ENCODE measurements at regions not wholly inside any gene's neighbourhood (a gene's known extent, or its start where the extent isn't known, plus 50 kb on each side); places are given as distances from the start of the nearest gene placed in this dataset.

- no peaks in the 10 kb centered on the region for H3K27me3 ChIP-seq (ENCODE audit: control insufficient read depth, insufficient read depth, low read length)
- H3K36me3 ChIP-seq (ENCODE audit: control insufficient read depth, insufficient read depth, low read length) = no peaks in the 10 kb centered on the region
- H3K9ac ChIP-seq (ENCODE audit: low read depth, low read length) = no peak overlapping the region
- H3K4me3 ChIP-seq (ENCODE audit: low read depth, low read length) = no peak overlapping the region
- H3K9me3 ChIP-seq (ENCODE audit: control insufficient read depth, insufficient read depth, low read length) = no peaks in the 10 kb centered on the region
- H3K27ac ChIP-seq (ENCODE audit: low read depth, low read length) = no peak overlapping the region
- peaks cover 35% of the 10 kb centered on the region for H3K4me1 ChIP-seq (ENCODE audit: control insufficient read depth, insufficient read depth, low read length)
Measured at GRCh38 chr18:67269206-67269605, 247.3 kb downstream of the DSEL start.

GRCh38 chr18:67268530-67268929 lies 248.0 kb downstream of the DSEL start:
- no peaks in the 10 kb centered on the region for H3K36me3 ChIP-seq (ENCODE audit: control insufficient read depth, insufficient read depth, low read length)
- no peak overlapping the region for H3K9ac ChIP-seq (ENCODE audit: low read depth, low read length)
- H3K27ac ChIP-seq (ENCODE audit: low read depth, low read length) = no peak overlapping the region
- no peak overlapping the region for H3K4me3 ChIP-seq (ENCODE audit: low read depth, low read length)
- H3K27me3 ChIP-seq (ENCODE audit: control insufficient read depth, insufficient read depth, low read length) = no peaks in the 10 kb centered on the region
- H3K9me3 ChIP-seq (ENCODE audit: control insufficient read depth, insufficient read depth, low read length) = no peaks in the 10 kb centered on the region
- H3K4me1 ChIP-seq (ENCODE audit: control insufficient read depth, insufficient read depth, low read length) = peaks cover 35% of the 10 kb centered on the region

GRCh38 chr18:67266246-67267237 lies 250.0 kb downstream of the DSEL start:
- peaks cover 42% of the 10 kb centered on the region for H3K4me1 ChIP-seq (ENCODE audit: control insufficient read depth, insufficient read depth, low read length)

DNA sequence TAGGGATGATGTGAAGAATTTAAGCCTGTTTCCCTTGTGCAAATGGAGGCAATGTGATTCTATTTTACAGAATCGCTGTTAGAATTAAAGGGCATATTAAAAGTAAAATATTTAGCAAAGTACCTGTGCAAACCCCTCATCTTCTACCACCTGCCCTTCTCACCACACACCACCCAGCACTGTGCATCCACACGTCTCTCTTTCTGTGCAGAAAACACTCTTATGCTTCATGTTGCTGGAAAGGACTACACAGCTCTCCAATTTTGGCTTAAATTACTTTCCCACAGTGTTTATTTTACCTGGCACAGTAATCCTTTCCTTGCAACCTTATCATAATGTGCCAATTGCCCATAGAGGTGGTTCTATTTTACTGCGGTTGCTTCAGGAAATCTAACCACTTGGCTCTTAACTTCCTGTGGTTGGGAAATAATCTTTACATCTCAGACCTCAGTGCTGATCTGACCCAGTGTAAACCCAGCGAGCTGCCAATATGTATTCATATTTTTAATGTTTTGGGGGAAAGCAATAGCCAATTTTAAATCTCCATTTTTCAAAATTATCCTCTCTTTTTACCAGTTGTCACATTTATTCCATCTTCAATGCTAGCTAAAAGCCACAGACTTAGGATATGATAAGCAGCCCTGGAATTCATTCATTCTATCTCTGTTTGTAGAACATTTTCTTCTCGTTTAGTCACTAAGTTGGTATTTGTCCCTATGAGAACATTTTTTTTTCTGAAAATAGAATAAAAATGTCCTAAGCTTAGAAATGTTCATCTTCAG lies 250.9 kb downstream of the DSEL start:
- no peaks in the 10 kb centered on the region for H3K27me3 ChIP-seq (ENCODE audit: control insufficient read depth, insufficient read depth, low read length)
- no peak overlapping the region for H3K9ac ChIP-seq (ENCODE audit: low read depth, low read length)
- H3K27ac ChIP-seq (ENCODE audit: low read depth, low read length) = no peak overlapping the region
- H3K4me3 ChIP-seq (ENCODE audit: low read depth, low read length) = no peak overlapping the region
- H3K9me3 ChIP-seq (ENCODE audit: control insufficient read depth, insufficient read depth, low read length) = no peaks in the 10 kb centered on the region
- peaks cover 40% of the 10 kb centered on the region for H3K4me1 ChIP-seq (ENCODE audit: control insufficient read depth, insufficient read depth, low read length)
- H3K36me3 ChIP-seq (ENCODE audit: control insufficient read depth, insufficient read depth, low read length) = no peaks in the 10 kb centered on the region

More at GRCh38 chr18:67266246-67267237, 250.0 kb downstream of the DSEL start:
- no peaks in the 10 kb centered on the region for H3K9me3 ChIP-seq (ENCODE audit: control insufficient read depth, insufficient read depth, low read length)
- peak overlapping the region; percentile 33 for H3K27ac ChIP-seq (ENCODE audit: low read depth, low read length)
- no peaks in the 10 kb centered on the region for H3K36me3 ChIP-seq (ENCODE audit: control insufficient read depth, insufficient read depth, low read length)
- no peaks in the 10 kb centered on the region for H3K27me3 ChIP-seq (ENCODE audit: control insufficient read depth, insufficient read depth, low read length)
- no peak overlapping the region for H3K9ac ChIP-seq (ENCODE audit: low read depth, low read length)
- H3K4me3 ChIP-seq (ENCODE audit: low read depth, low read length) = peak overlapping the region; percentile 17; the same call in 1 of the 2 replicates

DNA sequence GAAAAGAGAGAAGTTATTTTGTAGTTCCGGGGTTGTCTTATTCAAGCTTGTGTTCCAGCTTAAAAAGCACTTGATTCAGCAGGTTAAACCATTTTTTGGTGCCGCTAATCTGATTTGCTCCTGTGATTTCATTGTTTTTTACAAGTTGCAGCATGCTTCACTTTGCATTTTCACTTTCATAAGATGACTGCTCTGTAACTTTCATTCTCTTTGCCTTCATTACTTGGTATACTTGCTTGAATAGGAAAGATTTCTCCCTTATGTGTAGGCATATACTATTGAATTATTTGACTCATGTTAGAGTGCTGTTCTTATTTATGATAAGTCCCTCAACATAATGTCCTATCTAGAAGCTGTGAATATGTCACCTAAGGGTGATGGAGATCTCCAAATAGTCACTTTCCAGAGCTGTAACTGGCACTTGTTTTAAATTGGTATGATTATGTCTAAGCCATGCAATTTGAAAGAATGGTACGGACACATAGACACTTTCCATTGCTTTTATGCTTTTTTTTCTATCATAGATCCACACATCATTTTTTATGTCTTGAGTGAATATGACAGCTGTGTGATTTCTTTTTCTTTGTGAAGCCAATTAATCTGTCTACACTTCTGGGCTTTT lies 254.5 kb downstream of the DSEL start:
- Histone ChIP-seq H3K9me3 (ENCODE audit: control insufficient read depth, insufficient read depth, low read length) (no peaks in the 10 kb centered on the region), H3K27me3 (ENCODE audit: control insufficient read depth, insufficient read depth, low read length) (no peaks in the 10 kb centered on the region), H3K4me1 (ENCODE audit: control insufficient read depth, insufficient read depth, low read length) (peaks cover 26% of the 10 kb centered on the region), H3K27ac (ENCODE audit: low read depth, low read length) (no peak overlapping the region), H3K4me3 (ENCODE audit: low read depth, low read length) (no peak overlapping the region), H3K9ac (ENCODE audit: low read depth, low read length) (no peak overlapping the region), H3K36me3 (ENCODE audit: control insufficient read depth, insufficient read depth, low read length) (no peaks in the 10 kb centered on the region)

GRCh38 chr18:67260841-67261240 lies 255.7 kb downstream of the DSEL start:
- no peak overlapping the region for H3K9ac ChIP-seq (ENCODE audit: low read depth, low read length)
- no peak overlapping the region for H3K27ac ChIP-seq (ENCODE audit: low read depth, low read length)
- H3K36me3 ChIP-seq (ENCODE audit: control insufficient read depth, insufficient read depth, low read length) = no peaks in the 10 kb centered on the region
- no peaks in the 10 kb centered on the region for H3K27me3 ChIP-seq (ENCODE audit: control insufficient read depth, insufficient read depth, low read length)
- H3K4me3 ChIP-seq (ENCODE audit: low read depth, low read length) = no peak overlapping the region
- H3K4me1 ChIP-seq (ENCODE audit: control insufficient read depth, insufficient read depth, low read length) = peaks cover 14% of the 10 kb centered on the region
- H3K9me3 ChIP-seq (ENCODE audit: control insufficient read depth, insufficient read depth, low read length) = no peaks in the 10 kb centered on the region

DNA sequence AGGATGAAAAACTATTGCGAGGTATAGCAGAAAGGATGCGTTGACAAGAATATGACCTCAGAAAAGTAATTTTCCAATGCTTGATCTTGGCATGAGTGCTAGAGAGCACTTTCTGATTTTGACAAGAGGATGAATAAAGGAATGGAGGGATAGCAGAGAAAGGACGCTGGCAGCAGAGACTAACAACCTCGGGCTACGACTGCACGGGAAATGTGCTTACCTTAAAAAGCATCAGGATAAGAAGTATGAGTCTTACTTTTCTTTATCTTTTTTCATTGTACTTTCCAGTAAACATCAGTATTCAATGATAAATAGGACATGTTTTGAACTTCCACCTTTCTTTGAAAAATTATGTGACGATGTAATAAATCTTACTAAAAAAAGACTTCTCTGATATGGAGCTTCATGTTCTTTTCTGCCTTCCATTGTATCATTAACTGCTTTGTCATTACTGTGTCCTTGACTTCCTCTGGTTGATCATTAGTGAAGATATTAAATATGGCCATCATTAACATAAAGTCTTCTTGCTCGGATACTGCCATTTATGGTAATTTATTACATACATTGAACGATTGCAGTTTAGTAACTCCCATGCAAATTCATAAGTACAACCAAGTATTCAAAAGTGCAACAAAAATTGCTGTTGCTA lies 265.6 kb downstream of the DSEL start:
- Histone ChIP-seq H3K27ac (ENCODE audit: low read depth, low read length) (no peak overlapping the region), H3K4me1 (ENCODE audit: control insufficient read depth, insufficient read depth, low read length) (no peaks in the 10 kb centered on the region), H3K36me3 (ENCODE audit: control insufficient read depth, insufficient read depth, low read length) (no peaks in the 10 kb centered on the region), H3K9ac (ENCODE audit: low read depth, low read length) (no peak overlapping the region), H3K9me3 (ENCODE audit: control insufficient read depth, insufficient read depth, low read length) (no peaks in the 10 kb centered on the region), H3K27me3 (ENCODE audit: control insufficient read depth, insufficient read depth, low read length) (no peaks in the 10 kb centered on the region), H3K4me3 (ENCODE audit: low read depth, low read length) (no peak overlapping the region)

DNA sequence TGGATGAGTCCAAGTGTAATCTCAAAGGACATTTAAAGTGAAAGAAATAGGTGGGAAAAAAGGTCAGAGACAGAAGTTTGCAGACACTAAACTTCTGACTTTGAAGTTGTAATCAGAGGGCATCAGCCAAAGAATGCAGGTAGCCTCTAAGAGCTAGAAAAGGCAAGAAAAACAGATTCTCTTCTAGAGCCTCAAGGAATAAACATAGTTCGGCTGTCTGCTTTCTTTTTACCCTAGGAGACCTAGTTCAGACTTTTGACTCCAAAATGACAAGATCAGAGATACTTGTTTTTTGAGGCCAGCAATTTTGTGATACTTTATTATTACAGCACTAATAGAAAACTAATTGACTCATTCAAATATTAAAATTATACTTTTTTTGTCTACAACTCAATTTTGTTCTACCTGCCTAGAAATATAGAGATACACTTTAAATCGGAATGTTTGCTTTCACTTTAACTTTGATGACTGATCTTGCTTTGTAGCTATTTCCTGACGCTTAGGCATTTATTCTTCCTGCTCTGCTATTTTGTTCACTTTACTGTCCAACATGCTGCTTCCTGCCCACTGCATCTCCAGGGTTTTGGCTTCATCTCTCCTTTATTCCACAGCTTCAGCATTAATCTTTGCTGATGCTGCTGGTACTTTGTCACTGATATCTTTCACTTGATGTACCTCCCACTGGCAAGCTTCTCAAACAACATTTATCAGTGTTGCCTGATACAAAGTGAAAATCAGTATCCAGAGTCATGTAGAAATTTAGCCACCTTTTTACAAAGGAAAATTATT lies 272.5 kb downstream of the DSEL start:
- H3K4me3 ChIP-seq (ENCODE audit: low read depth, low read length) = no peak overlapping the region
- no peaks in the 10 kb centered on the region for H3K36me3 ChIP-seq (ENCODE audit: control insufficient read depth, insufficient read depth, low read length)
- H3K9ac ChIP-seq (ENCODE audit: low read depth, low read length) = no peak overlapping the region
- H3K27ac ChIP-seq (ENCODE audit: low read depth, low read length) = no peak overlapping the region
- H3K4me1 ChIP-seq (ENCODE audit: control insufficient read depth, insufficient read depth, low read length) = no peaks in the 10 kb centered on the region
- H3K9me3 ChIP-seq (ENCODE audit: control insufficient read depth, insufficient read depth, low read length) = no peaks in the 10 kb centered on the region
- H3K27me3 ChIP-seq (ENCODE audit: control insufficient read depth, insufficient read depth, low read length) = no peaks in the 10 kb centered on the region

DNA sequence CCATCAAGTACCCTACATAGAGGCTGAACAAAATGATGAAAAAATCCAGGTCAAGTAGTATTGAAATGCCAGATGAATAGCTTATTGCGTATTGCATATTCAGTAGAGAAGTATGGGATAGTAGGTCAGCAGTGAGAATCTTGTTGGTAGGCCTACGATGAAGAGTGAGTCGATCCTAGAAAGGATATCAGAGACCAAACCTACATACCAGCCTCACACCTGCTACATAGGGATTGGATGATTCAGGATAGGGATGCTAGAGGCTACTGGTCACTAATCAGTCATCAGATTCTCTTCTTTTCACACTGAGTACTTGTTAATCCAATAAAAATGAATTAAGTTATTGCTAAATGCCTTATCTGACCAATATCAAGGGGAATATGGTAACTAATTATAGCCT lies 274.5 kb downstream of the DSEL start:
- no peaks in the 10 kb centered on the region for H3K9me3 ChIP-seq (ENCODE audit: control insufficient read depth, insufficient read depth, low read length)
- H3K9ac ChIP-seq (ENCODE audit: low read depth, low read length) = no peak overlapping the region
- H3K4me1 ChIP-seq (ENCODE audit: control insufficient read depth, insufficient read depth, low read length) = no peaks in the 10 kb centered on the region
- H3K36me3 ChIP-seq (ENCODE audit: control insufficient read depth, insufficient read depth, low read length) = no peaks in the 10 kb centered on the region
- H3K27ac ChIP-seq (ENCODE audit: low read depth, low read length) = no peak overlapping the region
- no peak overlapping the region for H3K4me3 ChIP-seq (ENCODE audit: low read depth, low read length)
- no peaks in the 10 kb centered on the region for H3K27me3 ChIP-seq (ENCODE audit: control insufficient read depth, insufficient read depth, low read length)

- no peaks in the 10 kb centered on the region for H3K36me3 ChIP-seq (ENCODE audit: control insufficient read depth, insufficient read depth, low read length)
- no peak overlapping the region for H3K4me3 ChIP-seq (ENCODE audit: low read depth, low read length)
- no peaks in the 10 kb centered on the region for H3K9me3 ChIP-seq (ENCODE audit: control insufficient read depth, insufficient read depth, low read length)
- H3K27me3 ChIP-seq (ENCODE audit: control insufficient read depth, insufficient read depth, low read length) = no peaks in the 10 kb centered on the region
- no peak overlapping the region for H3K27ac ChIP-seq (ENCODE audit: low read depth, low read length)
- H3K4me1 ChIP-seq (ENCODE audit: control insufficient read depth, insufficient read depth, low read length) = no peaks in the 10 kb centered on the region
- H3K9ac ChIP-seq (ENCODE audit: low read depth, low read length) = no peak overlapping the region
Measured at GRCh38 chr18:67241299-67241698, 275.2 kb downstream of the DSEL start.
